Astrocyte (in vitro differentiated cells and primary cell): ENCODE measurements at regions not wholly inside any gene's neighbourhood (a gene's known extent, or its start where the extent isn't known, plus 50 kb on each side); places are given as distances from the start of the nearest gene placed in this dataset.

Experiments
- DNase-seq: peaks from one replicate; pipeline ENCODE4 v3.0.0-alpha.2; 2010; ENCODE audit warnings: low read depth
- FAIRE-seq: peaks from 2 replicates; lab custom pipeline; 2011; peaks lifted over from hg19 to GRCh38; lab: Jason Lieb, UNC
- H2AFZ ChIP-seq: 2 replicates; pipeline ENCODE4 v1.6.0; 2012; ENCODE audit warnings: low read depth, low read length, inconsistent platforms
- H3K27ac ChIP-seq: 2 replicates; pipeline ENCODE4 v1.5.1; 2011; ENCODE audit warnings: low read depth, low read length, inconsistent platforms
- H3K27me3 ChIP-seq: 2 replicates; pipeline ENCODE4 v1.6.0; 2011; ENCODE audit warnings: low read length, inconsistent platforms; ENCODE audit not compliant: insufficient read depth
- H3K36me3 ChIP-seq: 2 replicates; pipeline ENCODE4 v1.5.1; 2011; ENCODE audit warnings: low read length, inconsistent platforms; ENCODE audit not compliant: insufficient read depth
- H3K4me1 ChIP-seq: 2 replicates; pipeline ENCODE4 v1.5.1; 2011; ENCODE audit warnings: low read length, inconsistent platforms; ENCODE audit not compliant: insufficient read depth
- H3K4me2 ChIP-seq: 2 replicates; pipeline ENCODE4 v1.6.0; 2012; ENCODE audit warnings: low read length, inconsistent platforms
- H3K4me3 ChIP-seq: 2 replicates; pipeline ENCODE4 v1.5.1; 2011; ENCODE audit warnings: low read depth, mild to moderate bottlenecking, low read length, inconsistent platforms; ENCODE audit not compliant: insufficient read depth
- H3K79me2 ChIP-seq: 2 replicates; pipeline ENCODE4 v1.6.0; 2012; ENCODE audit warnings: mild to moderate bottlenecking, low read length, inconsistent platforms; ENCODE audit not compliant: insufficient read depth
- H3K9ac ChIP-seq: 2 replicates; pipeline ENCODE4 v1.6.0; 2012; ENCODE audit warnings: mild to moderate bottlenecking, low read length, inconsistent platforms
- H3K9me3 ChIP-seq: 2 replicates; pipeline ENCODE4 v1.5.1; 2012; ENCODE audit warnings: low read depth, mild to moderate bottlenecking, low read length, inconsistent platforms; ENCODE audit not compliant: insufficient read depth
- H4K20me1 ChIP-seq: 2 replicates; pipeline ENCODE4 v1.6.0; 2012; ENCODE audit warnings: low read length, inconsistent platforms; ENCODE audit not compliant: insufficient read depth
- H3K27ac Mint-ChIP-seq: one replicate; pipeline ENCODE4 v1.8.0; 2021; ENCODE audit warnings: mild to moderate bottlenecking, mixed read lengths; ENCODE audit not compliant: unreplicated experiment
- H3K27me3 Mint-ChIP-seq: one replicate; pipeline ENCODE4 v1.8.0; 2021; ENCODE audit warnings: low read depth, mixed read lengths; ENCODE audit not compliant: unreplicated experiment
- H3K36me3 Mint-ChIP-seq: one replicate; pipeline ENCODE4 v1.8.0; 2021; ENCODE audit warnings: low read depth, mixed read lengths; ENCODE audit not compliant: unreplicated experiment
- H3K4me1 Mint-ChIP-seq: one replicate; pipeline ENCODE4 v1.8.0; 2021; ENCODE audit warnings: low read depth, mixed read lengths; ENCODE audit not compliant: unreplicated experiment
- H3K4me3 Mint-ChIP-seq: one replicate; pipeline ENCODE4 v1.8.0; 2021; ENCODE audit warnings: mild to moderate bottlenecking, moderate library complexity, mixed read lengths; ENCODE audit not compliant: unreplicated experiment
- H3K9me3 Mint-ChIP-seq: one replicate; pipeline ENCODE4 v1.8.0; 2021; ENCODE audit warnings: mild to moderate bottlenecking, mixed read lengths; ENCODE audit not compliant: unreplicated experiment
- EZH2 ChIP-seq: IDR thresholded peaks from 2 replicates; pipeline ENCODE4 v1.6.1; 2012; ENCODE audit warnings: mild to moderate bottlenecking, low read length, inconsistent platforms; ENCODE audit not compliant: insufficient read depth
- TF ChIP-seq, protein P1 (sequence below): IDR thresholded peaks from 2 replicates; pipeline ENCODE4 v1.5.1; 2011; ENCODE audit warnings: low read depth, mild to moderate bottlenecking, inconsistent platforms, low read length, moderate library complexity; ENCODE audit not compliant: insufficient read depth

DNA sequence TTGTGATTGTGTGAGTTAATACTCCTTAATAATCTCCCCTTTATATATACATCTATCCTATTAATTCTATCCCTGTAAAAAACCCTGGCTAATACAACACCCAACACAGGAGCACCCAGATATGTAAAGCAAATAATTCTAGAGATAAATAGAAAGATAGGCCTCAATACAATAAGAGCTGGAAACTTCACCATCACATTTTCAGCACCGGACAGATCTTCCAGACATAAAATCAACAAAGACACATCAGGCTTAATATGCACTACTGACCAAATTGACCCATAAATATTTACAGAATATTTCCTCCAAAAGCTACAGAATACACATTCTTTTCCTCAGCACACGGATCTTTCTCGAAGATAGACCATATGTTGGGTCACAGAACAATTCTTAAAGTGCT, 71.0 kb upstream of the ST8SIA4 start:
- H3K27ac ChIP-seq = no peak overlapping the region
- H3K4me1 ChIP-seq = no peaks in the 10 kb centered on the region
- no peaks in the 10 kb centered on the region for H3K9me3 ChIP-seq
- H3K4me3 ChIP-seq = no peak overlapping the region
- no peak for DNase-seq
- H3K4me2 ChIP-seq = no peak overlapping the region
- no peak overlapping the region for H2AFZ ChIP-seq
- no peaks in the 10 kb centered on the region for H3K4me1 Mint-ChIP-seq
- no peaks in the 10 kb centered on the region for H3K27me3 ChIP-seq
- no peaks in the 10 kb centered on the region for H3K27me3 Mint-ChIP-seq
- no peak for TF ChIP-seq EZH2
- TF ChIP-seq, protein P1, sequence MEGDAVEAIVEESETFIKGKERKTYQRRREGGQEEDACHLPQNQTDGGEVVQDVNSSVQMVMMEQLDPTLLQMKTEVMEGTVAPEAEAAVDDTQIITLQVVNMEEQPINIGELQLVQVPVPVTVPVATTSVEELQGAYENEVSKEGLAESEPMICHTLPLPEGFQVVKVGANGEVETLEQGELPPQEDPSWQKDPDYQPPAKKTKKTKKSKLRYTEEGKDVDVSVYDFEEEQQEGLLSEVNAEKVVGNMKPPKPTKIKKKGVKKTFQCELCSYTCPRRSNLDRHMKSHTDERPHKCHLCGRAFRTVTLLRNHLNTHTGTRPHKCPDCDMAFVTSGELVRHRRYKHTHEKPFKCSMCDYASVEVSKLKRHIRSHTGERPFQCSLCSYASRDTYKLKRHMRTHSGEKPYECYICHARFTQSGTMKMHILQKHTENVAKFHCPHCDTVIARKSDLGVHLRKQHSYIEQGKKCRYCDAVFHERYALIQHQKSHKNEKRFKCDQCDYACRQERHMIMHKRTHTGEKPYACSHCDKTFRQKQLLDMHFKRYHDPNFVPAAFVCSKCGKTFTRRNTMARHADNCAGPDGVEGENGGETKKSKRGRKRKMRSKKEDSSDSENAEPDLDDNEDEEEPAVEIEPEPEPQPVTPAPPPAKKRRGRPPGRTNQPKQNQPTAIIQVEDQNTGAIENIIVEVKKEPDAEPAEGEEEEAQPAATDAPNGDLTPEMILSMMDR = no peak
- H3K36me3 Mint-ChIP-seq = no peaks in the 10 kb centered on the region
- H3K4me3 Mint-ChIP-seq = no peak overlapping the region
- H3K79me2 ChIP-seq = no peaks in the 10 kb centered on the region
- H3K27ac Mint-ChIP-seq = no peak overlapping the region
- H3K9me3 Mint-ChIP-seq = no peaks in the 10 kb centered on the region
- FAIRE-seq = no peak
- H3K9ac ChIP-seq = no peak overlapping the region
- no peaks in the 10 kb centered on the region for H3K36me3 ChIP-seq
- no peaks in the 10 kb centered on the region for H4K20me1 ChIP-seq

DNA sequence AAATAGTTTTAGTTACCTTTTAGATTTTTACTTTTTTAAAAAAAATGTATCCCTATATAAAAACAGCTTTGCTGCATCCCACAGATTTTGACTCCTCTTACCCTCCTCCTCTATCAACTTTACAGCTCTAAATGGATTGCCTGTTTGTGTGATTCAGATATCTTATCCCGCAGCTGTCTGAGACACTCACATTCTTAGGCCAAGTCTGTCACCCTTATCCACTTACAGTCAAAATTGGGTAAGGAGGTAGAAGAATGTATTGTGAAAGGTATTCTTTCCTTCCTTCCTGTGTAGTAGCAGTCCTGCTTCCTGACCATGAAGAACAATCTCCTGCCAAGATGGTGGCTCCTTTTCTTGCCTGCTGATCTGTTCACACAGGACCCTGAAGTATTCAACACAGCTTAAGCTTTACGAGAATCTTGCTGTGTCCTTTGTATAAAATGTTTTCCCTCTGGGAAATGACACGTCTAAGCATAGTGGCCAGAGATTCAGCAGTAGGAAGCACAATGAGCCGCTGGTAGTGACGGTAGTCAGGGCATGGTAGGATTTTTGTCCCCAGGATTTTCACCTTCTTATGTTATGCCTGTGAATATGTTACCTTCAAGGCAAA, 67.7 kb upstream of the ST8SIA4 start:
- no peaks in the 10 kb centered on the region for H4K20me1 ChIP-seq
- no peaks in the 10 kb centered on the region for H3K9me3 ChIP-seq
- no peak overlapping the region for H2AFZ ChIP-seq
- H3K36me3 ChIP-seq = no peaks in the 10 kb centered on the region
- Mint-ChIP-seq H3K4me3 (no peak overlapping the region), H3K4me1 (no peaks in the 10 kb centered on the region), H3K27me3 (no peaks in the 10 kb centered on the region), H3K27ac (no peak overlapping the region), H3K36me3 (no peaks in the 10 kb centered on the region), H3K9me3 (no peaks in the 10 kb centered on the region)
- no peaks in the 10 kb centered on the region for H3K79me2 ChIP-seq
- no peaks in the 10 kb centered on the region for H3K27me3 ChIP-seq
- H3K4me1 ChIP-seq = no peaks in the 10 kb centered on the region
- no peak overlapping the region for H3K27ac ChIP-seq
- FAIRE-seq = no peak
- no peak overlapping the region for H3K4me2 ChIP-seq
- no peak for DNase-seq
- no peak overlapping the region for H3K9ac ChIP-seq
- no peak for TF ChIP-seq EZH2
- TF ChIP-seq, protein P1 = no peak
- H3K4me3 ChIP-seq = no peak overlapping the region

DNA sequence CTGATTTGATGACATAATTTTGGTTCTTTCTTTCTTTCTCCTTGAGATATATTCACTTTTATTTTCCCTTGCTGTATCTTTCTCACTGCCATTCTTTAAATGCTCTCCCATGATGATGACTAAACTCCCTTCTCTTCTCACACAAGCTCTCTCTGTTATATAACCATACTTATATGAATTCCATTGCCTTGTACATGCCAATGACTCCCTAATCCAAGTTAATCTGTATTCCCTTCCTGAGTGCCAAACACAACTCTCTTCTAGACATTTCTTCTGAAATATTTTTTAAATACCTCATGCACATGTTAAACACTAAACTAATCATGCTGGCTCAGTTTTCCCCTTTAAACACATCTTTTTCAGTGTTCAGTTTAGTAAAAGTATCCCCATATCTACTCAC, 62.2 kb upstream of the ST8SIA4 start:
- Histone ChIP-seq H3K4me2 (no peak overlapping the region), H3K9me3 (no peaks in the 10 kb centered on the region), H3K4me3 (no peak overlapping the region), H3K27ac (no peak overlapping the region), H4K20me1 (no peaks in the 10 kb centered on the region), H2AFZ (no peak overlapping the region), H3K27me3 (no peaks in the 10 kb centered on the region), H3K4me1 (no peaks in the 10 kb centered on the region), H3K9ac (no peak overlapping the region), H3K36me3 (no peaks in the 10 kb centered on the region), H3K79me2 (no peaks in the 10 kb centered on the region)
- H3K4me1 Mint-ChIP-seq = no peaks in the 10 kb centered on the region
- FAIRE-seq (no peak), DNase-seq (no peak)
- H3K4me3 Mint-ChIP-seq = no peak overlapping the region
- TF ChIP-seq EZH2 = no peak
- TF ChIP-seq, protein P1 = no peak
- no peak overlapping the region for H3K27ac Mint-ChIP-seq
- H3K36me3 Mint-ChIP-seq = no peaks in the 10 kb centered on the region
- H3K9me3 Mint-ChIP-seq = no peaks in the 10 kb centered on the region
- H3K27me3 Mint-ChIP-seq = no peaks in the 10 kb centered on the region
